ENCODE measurements at regions not wholly inside any gene's neighbourhood (a gene's known extent, or its start where the extent isn't known, plus 50 kb on each side); places are given as distances from the start of the nearest gene placed in this dataset.

DNA sequence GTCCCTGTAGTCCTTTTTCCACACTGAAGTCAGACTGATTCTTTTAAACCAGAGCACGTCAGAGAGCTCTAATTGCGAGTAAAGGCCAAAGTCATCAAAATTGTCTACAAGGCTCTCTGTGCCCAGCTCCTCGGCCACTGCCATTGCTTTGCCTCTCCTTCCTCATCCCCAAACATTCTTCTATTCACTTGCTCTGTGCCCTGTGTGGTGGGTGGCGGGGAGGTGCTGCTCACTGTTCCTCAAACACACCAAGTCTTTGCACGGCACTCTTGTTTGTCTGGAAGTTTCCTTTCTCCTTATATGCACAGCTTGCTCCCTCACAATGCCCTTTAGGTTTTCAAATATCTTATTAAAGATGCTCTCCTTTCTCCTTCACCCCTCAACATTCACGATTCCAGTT is 100.1 kb upstream of the FSHR start:
- Histone ChIP-seq H3K27me3 (ENCODE audit: control insufficient read depth, insufficient read depth, low read length) (no peaks in the 10 kb centered on the region), H3K9me3 (ENCODE audit: control insufficient read depth, insufficient read depth, low read depth, low read length) (no peaks in the 10 kb centered on the region), H3K27ac (ENCODE audit: low read length) (no peak overlapping the region), H3K36me3 (ENCODE audit: control insufficient read depth, insufficient read depth, low read length) (no peaks in the 10 kb centered on the region), H3K4me1 (ENCODE audit: control insufficient read depth, insufficient read depth, low read length) (no peaks in the 10 kb centered on the region), H3K4me3 (ENCODE audit: low read depth in 2 of 2, low read length in 2 of 2) (no peak overlapping the region)
- CTCF ChIA-PET, result no interaction called here
- ATAC-seq (no peak), DNase-seq (ENCODE audit: low read depth, low spot score) (no peak)
- in situ Hi-C loops (cut with HindIII; ENCODE audit: low pct_unique_long_range_greater_than_20kb, low sequenced_read_pairs), result no loop called here
- intact Hi-C loops (cut with micrococcal nuclease; ENCODE audit: unreplicated experiment), result no loop called here
- no TSS peak for BruUV-seq (replicated peaks)
- TF ChIP-seq POLR2AphosphoS5 (IDR thresholded peaks at IDR 0.05; ENCODE audit: low read depth, low read length) (no peak), TCF7L2 (IDR thresholded peaks at IDR 0.05; ENCODE audit: low read depth, low read length) (no peak), SIN3A (IDR thresholded peaks at IDR 0.05; ENCODE audit: borderline replicate concordance, insufficient read depth, low read depth, low read length) (no peak)
- TF ChIP-seq, protein P1, sequence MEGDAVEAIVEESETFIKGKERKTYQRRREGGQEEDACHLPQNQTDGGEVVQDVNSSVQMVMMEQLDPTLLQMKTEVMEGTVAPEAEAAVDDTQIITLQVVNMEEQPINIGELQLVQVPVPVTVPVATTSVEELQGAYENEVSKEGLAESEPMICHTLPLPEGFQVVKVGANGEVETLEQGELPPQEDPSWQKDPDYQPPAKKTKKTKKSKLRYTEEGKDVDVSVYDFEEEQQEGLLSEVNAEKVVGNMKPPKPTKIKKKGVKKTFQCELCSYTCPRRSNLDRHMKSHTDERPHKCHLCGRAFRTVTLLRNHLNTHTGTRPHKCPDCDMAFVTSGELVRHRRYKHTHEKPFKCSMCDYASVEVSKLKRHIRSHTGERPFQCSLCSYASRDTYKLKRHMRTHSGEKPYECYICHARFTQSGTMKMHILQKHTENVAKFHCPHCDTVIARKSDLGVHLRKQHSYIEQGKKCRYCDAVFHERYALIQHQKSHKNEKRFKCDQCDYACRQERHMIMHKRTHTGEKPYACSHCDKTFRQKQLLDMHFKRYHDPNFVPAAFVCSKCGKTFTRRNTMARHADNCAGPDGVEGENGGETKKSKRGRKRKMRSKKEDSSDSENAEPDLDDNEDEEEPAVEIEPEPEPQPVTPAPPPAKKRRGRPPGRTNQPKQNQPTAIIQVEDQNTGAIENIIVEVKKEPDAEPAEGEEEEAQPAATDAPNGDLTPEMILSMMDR (IDR thresholded peaks at IDR 0.05), result no peak
- TF ChIP-seq, protein P2, sequence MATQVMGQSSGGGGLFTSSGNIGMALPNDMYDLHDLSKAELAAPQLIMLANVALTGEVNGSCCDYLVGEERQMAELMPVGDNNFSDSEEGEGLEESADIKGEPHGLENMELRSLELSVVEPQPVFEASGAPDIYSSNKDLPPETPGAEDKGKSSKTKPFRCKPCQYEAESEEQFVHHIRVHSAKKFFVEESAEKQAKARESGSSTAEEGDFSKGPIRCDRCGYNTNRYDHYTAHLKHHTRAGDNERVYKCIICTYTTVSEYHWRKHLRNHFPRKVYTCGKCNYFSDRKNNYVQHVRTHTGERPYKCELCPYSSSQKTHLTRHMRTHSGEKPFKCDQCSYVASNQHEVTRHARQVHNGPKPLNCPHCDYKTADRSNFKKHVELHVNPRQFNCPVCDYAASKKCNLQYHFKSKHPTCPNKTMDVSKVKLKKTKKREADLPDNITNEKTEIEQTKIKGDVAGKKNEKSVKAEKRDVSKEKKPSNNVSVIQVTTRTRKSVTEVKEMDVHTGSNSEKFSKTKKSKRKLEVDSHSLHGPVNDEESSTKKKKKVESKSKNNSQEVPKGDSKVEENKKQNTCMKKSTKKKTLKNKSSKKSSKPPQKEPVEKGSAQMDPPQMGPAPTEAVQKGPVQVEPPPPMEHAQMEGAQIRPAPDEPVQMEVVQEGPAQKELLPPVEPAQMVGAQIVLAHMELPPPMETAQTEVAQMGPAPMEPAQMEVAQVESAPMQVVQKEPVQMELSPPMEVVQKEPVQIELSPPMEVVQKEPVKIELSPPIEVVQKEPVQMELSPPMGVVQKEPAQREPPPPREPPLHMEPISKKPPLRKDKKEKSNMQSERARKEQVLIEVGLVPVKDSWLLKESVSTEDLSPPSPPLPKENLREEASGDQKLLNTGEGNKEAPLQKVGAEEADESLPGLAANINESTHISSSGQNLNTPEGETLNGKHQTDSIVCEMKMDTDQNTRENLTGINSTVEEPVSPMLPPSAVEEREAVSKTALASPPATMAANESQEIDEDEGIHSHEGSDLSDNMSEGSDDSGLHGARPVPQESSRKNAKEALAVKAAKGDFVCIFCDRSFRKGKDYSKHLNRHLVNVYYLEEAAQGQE (IDR thresholded peaks at IDR 0.05; ENCODE audit: insufficient read depth in 1 of 2, low read depth in 2 of 2, low read length in 1 of 2), result no peak
- POLR2A ChIA-PET, result no interaction called here

DNA sequence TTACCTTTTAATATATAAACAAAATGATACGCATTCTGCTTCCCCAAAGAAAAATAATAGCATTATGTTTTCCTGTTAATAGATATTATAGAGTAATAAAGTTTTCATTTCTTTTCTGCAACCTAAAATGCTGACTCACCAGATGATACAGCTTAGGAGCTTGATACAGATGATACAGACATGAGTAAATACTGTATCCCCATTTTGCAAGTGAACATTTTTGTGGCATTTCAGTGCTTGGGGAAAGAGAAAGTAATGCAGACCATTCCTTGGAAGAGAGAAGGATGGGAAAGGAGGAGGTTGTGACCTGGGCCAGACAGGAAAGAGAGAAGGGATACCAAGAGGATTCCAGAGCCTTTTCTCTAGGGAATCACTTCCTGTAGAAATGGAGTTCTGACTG is 97.5 kb upstream of the FSHR start:
- Histone ChIP-seq H3K27ac (ENCODE audit: low read length) (no peak overlapping the region), H3K36me3 (ENCODE audit: control insufficient read depth, insufficient read depth, low read length) (no peaks in the 10 kb centered on the region), H3K4me1 (ENCODE audit: control insufficient read depth, insufficient read depth, low read length) (no peaks in the 10 kb centered on the region), H3K27me3 (ENCODE audit: control insufficient read depth, insufficient read depth, low read length) (no peaks in the 10 kb centered on the region), H3K4me3 (ENCODE audit: low read depth in 2 of 2, low read length in 2 of 2) (no peak overlapping the region), H3K9me3 (ENCODE audit: control insufficient read depth, insufficient read depth, low read depth, low read length) (no peaks in the 10 kb centered on the region)
- ATAC-seq (no peak), DNase-seq (ENCODE audit: low read depth, low spot score) (no peak)
- no peak for TF ChIP-seq TCF7L2 (IDR thresholded peaks at IDR 0.05; ENCODE audit: low read depth, low read length)
- no peak for TF ChIP-seq SIN3A (IDR thresholded peaks at IDR 0.05; ENCODE audit: borderline replicate concordance, insufficient read depth, low read depth, low read length)
- TF ChIP-seq, protein P1 (IDR thresholded peaks at IDR 0.05), result no peak
- TF ChIP-seq POLR2AphosphoS5 (IDR thresholded peaks at IDR 0.05; ENCODE audit: low read depth, low read length), result no peak
- TF ChIP-seq, protein P2 (IDR thresholded peaks at IDR 0.05; ENCODE audit: insufficient read depth in 1 of 2, low read depth in 2 of 2, low read length in 1 of 2), result no peak
- POLR2A ChIA-PET, result no interaction called here
- CTCF ChIA-PET, result no interaction called here
- intact Hi-C loops (cut with micrococcal nuclease; ENCODE audit: unreplicated experiment) (no loop called here), in situ Hi-C loops (cut with HindIII; ENCODE audit: low pct_unique_long_range_greater_than_20kb, low sequenced_read_pairs) (no loop called here)
- BruUV-seq (replicated peaks), result no TSS peak

Data from Panc1 (cell line).